LHCN-M2 (cell line): ENCODE measurements at regions not wholly inside any gene's neighbourhood (a gene's known extent, or its start where the extent isn't known, plus 50 kb on each side); places are given as distances from the start of the nearest gene placed in this dataset.
A peak's percentile ranks its signal among the peaks of the same experiment; 100 is the strongest.
"Not testable (repeated sequence)": the region's sequence is repeated elsewhere in the genome, so short reads cannot be mapped to it uniquely, and the experiment has no call there.

Experiments used
- DNase-seq: peaks from one replicate; pipeline ENCODE4 v3.0.0-alpha.2; 2012; ENCODE audit warnings: low read depth

DNA sequence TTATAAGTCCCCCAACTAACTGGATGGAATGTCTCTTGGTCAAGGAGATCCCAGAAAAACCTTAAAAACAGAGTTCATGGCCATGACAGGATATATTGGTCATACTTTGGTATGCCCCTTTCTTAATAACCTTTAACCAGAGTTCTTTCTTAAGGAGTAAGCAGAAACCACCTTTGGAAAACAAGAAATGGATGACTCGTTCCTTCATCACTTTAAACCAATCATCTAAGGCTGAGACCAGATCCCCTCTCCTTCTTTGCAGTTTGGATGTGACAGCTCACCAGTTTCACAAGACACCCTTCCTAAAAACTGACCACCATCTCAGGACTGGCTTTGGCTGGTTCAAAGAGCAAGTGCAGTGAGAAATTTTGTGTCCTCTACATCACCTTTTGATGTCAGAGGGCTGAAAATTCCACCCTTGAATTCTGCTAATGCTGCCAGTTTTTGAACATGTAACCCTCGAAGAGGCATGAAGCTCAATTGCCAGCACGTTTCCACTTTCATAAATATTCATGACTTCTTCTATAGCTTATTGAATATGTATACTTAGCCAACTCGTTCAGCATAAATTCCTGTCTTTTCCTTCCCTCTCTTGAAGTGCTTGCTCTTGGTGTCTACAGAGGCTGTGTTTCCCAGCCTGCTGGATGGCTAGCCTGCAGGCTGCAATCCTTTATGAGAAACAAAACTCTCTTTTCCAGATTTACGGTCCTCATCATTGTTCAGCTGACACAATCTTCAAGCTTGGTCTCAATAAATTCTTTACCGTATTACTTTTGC, 1323.5 kb upstream of the TMEFF2 start:
- peak; percentile 86 for DNase-seq

DNA sequence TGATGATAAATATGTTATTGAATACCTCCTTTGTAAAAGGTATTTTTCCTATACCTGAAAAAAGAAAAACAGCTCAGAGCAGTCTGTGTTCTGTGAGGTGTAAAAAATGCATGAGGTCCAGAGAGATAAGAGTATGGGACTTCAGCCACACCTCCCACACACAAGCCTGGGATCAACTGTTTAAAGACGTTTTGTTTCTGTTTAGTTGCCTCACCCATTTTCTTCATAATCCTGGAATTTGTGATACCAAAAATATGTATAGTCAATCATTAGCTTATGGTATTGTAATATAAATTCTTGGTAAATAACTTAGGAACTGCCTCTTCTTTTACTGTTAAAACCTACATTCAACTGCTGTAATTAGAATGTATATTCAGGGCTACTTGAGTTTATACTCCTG, 1322.9 kb upstream of the TMEFF2 start:
- peak; percentile 34 for DNase-seq

DNA sequence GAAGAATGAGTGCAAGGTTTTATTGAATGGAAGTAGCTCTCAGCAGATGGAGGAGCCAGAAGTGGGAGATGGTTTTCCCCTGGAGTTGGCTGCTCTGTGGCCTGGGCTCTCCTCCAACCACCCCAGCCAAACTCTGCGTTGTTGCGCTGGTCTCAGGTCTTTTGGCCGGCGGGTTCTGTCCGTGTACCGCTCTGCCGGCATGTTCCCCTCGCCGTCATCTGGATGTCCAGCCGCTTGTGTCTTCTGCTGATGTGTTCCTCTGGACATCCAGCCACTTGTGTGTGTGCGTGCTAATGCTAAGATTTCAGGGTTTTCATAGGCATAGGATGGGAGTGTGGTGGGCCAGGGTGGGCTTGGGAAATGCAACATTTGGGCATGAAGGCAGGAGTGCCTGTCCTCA, 1311.3 kb upstream of the TMEFF2 start:
- DNase-seq: no peak

DNA sequence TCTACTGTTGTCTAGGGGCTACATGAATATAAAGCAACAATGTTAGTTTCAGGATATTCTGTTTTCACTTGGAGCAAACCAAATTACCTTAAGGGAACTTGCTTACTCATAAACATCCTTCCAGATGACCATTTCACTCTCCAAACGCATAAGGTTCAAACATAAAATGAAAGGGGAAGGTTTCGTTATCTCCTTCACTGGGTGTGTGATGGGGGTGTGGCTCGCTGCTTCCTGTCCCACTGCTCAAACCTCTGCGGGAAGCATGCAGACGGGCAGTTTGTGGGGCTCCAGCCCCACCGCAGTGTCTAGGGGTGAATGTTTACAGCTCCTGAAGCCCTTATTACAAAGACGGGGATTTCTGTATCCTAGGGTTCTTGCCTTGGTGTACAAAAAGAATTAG, 1310.9 kb upstream of the TMEFF2 start:
- no peak for DNase-seq

DNA sequence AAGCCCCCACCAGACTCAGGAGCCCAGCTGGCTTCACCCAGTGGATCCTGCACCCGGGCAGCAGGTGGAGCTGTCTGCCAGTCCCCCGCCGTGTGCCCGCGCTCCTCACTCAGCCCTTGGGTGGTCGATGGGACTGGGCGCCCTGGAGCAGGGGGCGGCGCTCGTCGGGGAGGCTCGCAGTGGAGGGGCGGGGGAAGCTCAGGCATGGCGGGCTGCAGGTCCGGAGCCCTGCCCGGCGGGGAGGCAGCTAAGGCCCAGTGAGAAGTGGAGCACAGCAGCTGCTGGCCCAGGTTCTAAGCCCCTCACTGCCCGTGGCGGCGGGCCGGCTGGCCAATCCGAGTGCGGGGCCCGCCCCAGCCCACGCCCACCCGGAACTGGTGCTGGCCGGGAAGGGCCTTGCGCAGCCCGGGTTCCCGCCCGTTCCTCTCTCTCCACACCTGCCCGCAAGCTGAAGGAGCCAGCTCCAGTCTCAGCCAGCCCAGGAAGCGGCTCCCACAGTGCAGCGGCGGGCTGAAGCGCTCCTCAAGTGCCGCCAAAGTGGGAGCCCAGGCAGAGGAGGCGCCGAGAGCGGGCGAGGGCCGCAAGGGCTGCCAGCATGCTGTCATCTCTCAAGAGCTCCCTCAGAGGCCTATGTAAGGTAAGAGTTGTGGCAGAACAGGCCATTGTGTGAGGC, 1307.8 kb upstream of the TMEFF2 start:
- DNase-seq: no peak

DNA sequence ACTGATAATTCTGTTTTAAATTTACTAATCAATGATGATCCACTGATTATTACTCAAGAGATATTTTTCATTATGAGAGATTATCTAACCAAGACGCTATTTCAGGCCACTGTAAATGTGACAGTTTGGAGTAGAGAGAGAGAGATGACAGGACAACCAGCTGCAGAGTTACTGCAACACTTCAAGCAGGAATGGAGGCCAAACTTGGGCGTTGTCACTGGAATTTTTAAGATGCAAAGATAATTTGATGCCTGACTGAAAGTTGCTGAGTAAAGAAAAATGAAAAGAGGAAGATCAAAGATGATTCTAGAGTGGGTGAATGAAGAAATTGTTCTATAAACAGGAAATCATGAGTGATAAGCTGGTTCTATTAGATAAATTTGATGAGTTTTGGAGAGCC, 1302.1 kb upstream of the TMEFF2 start:
- no peak for DNase-seq

DNA sequence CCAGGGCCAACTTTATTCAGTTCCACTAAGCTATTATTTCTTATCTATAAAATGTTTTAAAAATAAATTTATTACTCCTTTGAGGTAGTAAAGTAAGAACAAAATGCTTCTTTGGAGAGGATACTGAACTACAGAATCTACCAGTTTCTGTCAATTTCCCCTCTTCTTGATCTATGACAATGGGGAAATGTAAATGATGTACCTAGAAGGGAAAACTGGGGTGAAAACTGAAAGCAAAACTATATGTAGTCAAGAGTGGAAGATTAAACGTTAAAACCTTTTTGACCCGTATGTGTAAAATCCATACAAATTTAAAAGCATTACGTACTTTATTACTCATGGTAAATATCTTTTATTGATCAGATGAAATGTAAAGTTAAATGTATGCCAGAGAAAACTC, 1287.8 kb upstream of the TMEFF2 start:
- no peak for DNase-seq

DNA sequence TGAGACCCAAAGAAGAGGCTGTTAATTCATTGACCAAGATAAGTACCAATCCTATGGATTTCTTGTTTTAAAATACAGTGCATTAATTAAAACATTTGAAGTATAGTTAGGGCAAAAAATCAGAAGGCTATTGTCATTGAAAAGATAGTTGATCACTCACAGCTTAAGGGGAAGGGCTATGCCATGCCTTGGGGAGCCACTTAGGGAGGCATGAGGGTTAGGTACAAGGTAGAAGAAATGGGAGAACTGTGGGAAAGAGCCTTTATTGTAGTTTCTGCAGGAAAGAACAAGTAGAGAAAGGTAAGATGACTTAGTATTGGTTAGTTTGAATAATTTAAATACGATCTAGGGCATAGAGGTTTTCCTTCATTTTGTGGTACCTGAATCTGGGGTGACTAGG, 1285.5 kb upstream of the TMEFF2 start:
- DNase-seq: no peak

DNA sequence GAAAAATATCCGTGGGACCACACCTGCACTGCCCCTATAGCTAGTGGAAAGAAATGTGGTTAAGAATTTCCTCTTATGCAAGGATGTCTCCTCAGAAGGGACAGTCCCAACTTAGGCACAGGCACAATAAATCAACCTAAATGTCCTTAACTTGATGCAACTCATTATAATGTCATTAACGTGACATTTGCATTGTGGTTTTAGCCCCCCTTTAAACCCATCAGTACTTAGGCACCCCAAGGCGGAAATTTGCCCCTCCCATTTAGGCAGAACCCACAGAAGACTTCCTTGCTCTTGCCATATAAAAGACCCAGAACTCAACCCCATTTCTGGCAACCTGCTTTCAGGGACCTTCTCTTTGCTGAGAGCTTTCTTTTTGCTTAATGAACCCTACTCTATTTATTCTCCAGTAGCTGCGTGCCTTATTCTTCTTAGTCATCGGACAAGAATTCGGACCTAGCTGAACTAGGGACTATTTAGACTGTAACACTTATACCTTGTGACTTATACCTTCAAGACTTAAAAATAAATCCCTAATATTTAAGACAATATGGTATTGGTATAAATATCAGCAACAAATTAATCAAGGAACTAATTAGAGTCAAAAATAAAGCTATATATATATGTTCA, 1281.6 kb upstream of the TMEFF2 start:
- DNase-seq: no peak

DNA sequence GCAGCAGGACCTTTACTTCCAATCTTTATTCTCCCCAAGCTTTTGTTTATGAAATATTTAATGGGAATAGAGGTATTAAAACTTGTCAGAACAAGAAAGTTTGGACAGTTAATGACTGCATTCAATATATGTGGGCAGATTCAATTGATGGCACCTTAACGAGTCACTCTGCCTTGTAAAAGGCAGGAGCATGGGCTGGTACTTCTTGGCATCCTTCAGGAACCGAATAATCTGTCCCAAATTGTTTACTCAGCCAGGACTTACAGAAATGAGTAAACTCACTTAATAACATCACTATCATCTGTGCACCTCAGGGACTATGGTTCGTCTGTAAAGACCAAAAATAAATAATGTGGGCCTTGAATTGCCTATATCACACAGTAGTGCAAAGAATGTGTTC, 1280.3 kb upstream of the TMEFF2 start:
- DNase-seq: no peak

DNA sequence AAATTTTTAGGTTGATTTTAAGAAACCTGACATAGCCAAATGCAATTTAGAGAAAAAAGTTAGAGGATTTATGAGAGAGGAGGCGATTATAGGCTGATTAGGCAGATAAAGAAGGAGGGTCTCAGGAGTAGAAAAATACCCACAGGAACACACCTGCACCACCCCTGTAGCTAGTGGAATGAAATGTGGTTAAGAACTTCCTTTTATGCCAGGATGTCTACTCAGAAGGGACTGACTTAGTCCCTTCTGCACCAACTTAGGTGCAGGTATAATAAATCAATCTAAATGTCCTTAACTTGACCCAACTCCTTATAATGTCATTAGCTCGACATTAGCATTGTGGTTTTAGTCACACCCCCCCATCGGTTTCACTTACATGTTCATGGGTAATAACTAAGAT, 1274.5 kb upstream of the TMEFF2 start:
- no peak for DNase-seq

DNA sequence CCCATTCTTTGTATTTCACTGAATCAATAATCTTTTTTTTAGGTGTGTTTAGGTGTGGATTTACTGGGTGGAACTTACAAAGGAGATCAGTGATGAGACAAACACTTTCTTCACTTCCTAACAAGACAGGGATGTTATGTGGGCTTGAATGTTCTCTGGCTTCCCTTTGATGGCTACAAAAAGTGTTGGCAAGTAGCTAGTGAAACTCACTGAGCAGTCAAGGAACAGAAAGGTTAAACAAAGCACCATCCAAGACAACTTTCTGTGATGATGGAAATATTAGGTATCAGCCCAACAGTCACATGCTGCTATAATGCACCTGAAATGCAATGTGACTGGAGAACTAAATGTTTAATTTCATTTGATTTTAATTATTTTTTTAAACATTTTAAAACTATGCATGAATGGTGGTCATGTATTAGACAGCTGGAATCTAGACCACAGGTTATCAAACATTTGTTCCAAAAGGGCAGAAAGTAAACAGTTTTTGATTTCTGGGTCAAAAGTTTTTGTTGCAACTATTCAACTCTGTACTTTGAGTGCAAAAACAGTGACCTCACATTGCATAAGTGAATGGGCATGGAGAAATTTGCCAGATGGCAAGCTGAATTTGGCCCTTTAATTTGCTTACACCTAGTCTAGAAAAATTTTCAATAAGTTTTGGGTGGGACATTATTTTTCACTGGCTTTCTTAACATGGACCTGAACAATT, 1272.7 kb upstream of the TMEFF2 start:
- peak; percentile 5 for DNase-seq

DNA sequence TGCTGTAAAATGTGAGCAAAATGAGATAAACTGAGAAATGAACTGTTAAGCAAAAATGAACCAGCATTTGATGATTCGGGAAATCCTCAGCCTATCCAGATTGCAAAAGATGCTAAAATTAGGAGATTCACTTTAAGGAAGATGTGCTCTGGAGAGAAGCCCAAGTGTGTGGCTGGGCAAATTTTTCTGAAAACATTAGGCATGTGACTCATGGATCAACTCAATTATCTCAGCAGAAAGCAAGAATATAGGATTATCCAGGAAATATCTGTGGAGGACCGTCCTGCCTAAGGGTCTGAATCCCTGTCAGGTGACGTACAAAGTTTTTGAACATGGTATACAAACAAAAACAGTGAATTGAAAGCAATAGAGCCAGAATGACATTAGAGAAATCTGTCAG, 1268.3 kb upstream of the TMEFF2 start:
- DNase-seq: peak; percentile 12

DNA sequence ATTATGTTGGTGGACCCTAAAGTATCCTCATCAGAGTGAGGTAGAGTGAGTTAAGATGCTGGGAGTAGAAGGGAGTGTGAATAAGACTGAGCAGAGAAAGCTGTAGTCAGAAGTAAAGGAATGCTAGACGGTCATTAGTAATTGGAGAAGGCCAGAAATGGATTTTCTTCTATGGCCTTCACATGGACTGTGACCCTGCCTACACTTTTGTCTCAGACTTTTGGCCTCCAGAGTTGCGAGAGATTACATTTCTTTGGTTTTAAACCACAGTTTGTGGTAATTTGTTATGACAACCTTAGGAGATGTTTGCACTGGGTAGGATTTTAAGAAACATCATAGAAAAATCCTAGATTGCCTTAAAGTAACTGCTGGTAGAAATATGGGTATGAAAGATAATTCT, 1267.7 kb upstream of the TMEFF2 start:
- DNase-seq: peak; percentile 50

DNA sequence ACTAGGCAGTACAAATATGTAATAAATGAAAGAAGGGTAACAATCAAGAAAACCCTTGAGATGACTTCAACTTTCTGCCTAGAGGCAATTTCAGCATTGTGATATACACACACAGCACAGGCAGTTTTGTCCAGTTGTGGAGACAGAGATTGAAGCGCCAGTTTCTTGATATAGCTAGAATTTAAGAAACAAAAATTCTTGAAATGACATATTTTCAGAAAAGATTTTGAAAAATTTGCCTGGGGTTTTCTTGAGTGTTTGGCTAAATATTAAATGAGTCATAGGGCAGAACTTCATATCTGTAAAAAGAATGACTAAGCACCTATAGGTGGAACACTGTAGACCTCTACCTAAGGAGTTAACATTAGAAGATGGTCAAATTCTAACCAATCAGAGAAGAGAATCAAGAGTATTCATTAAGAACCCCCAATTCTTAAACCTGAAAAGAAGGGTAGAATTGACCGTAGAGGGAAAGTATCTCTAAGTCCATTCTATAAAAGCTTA, 1266.8 kb upstream of the TMEFF2 start:
- no peak for DNase-seq

DNA sequence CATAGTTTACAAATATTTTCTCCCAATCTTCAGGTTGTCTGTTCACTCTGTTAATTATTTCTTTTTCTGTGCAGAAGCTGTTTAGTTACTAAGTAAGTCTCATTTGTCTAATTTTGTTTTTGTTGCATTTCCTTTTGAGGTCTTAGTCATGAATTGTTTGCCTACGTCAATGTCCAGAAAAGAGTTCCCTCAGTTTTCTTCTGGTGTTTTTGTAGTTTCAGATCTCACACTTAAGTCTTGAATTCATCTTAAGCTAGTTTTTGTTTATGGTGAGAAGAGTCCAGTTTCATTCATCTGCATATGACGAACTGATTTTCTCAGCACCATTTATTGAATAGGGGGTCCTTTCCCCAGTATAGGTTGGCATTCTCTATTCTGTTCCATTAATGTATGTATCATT, 1252.2 kb upstream of the TMEFF2 start:
- no peak for DNase-seq

DNA sequence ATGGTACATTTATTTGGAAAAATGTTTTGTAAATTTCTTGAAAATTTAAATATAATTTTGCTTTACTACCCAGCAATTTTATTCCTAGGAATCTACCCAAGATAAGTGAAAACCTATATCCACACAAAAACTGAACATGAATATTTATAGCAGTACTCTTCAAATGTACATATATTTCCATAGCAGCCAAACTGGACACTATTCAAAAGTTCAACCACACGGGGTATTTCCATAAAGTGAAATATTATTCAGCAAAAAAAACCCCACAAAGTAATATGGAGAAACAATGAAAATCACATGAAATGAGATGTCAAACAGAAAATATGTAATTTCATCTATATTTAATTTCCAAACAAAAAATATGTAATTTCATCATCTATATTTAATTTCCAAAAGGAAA, 1247.6 kb upstream of the TMEFF2 start:
- DNase-seq: no peak

DNA sequence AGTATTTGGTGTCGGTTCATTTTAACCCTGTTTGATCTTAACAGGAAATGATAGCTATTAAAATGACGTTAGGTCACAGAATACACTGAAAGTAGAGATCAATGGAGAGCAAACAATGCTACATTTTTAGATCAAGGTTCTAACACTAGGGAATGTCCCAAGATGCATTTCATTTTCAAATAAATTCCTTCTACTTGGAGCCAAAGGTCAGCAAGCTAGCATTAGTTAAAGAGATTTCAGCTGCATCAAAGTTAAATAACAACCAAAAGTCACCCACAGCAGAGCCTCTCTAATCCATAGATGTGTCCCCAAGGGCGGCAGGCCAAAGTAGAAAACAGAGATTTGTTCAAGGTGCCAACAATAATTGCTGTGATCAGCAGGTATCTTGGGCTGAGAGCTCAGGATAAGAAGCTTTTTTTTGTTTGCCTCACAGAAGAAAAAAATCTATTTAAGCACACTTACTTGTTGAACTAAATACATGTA, 1233.6 kb upstream of the TMEFF2 start:
- no peak for DNase-seq

DNA sequence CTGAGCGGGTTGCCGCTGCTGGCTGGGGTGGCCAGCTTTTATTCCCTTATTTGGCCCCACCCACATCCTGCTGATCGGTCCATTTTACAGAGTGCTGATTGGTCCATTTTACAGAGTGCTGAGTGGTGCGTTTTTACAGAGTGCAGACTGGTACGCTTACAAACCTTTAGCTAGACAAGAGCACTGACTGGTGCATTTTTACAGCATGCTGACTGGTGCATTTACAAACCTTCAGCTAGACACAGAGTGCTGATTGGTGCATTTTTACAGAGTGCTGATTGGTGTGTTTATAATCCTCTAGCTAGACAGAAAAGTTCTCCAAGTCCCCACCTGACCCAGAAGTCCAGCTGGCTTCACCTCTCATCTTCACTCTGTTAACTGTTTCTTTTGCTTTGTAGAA, 1217.6 kb upstream of the TMEFF2 start:
- not testable (repeated sequence) for DNase-seq

DNA sequence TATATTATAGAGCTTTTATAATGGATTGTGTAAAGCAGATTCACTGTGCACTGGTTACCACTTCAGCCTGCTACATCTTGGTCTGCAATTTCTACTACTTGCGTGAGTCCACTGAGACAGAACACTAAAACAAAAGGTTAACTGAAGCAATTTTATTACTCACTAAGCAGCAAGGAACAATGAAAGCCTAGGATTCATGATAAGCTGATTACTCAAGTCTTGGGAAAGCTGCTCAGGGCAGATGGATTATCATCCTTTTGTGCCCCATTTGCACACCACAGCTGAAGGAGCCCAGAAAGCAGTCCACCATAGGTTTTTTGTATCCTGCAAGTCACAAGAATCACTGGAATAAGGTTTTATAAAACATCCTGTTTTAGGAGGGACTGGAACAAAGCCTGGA, 1215.2 kb upstream of the TMEFF2 start:
- DNase-seq: no peak

DNA sequence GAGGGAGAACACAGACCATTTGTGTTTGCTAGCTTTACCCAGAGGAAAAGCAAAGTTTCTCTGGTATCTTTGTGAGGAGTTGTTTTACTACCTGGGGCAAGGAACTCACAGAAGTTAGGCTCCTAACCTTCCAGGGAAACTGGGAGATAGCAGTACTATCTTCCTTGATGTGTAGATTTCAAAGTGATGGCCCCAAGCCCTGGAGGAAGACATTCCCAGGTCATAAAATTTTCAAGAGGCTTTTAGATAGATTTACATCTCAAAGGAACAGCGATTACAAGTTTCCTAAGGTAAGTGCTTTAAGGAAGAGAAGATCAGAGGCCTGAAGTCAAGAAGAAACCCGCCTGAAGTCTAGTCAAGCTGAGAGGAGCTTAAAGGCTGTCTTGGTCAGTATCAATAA, 1187.8 kb upstream of the TMEFF2 start:
- no peak for DNase-seq

DNA sequence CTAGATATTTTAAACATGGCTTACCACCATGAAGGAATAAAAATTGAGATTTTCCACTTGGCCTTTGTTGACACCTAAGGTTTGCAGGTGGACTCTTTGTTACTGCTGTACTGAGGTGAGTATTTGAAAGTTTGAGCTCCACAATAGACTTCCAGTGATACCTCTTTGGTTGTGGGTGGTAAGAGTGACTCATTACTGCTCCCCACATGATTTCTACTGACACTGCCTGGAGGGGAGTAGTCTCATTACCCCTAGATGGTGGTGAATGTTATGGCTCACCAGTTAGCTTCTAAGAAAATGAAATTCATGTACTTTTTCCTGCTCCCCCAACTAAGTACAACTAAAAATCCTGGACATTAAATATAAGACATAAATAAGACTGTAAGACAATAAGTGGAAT, 1183.1 kb upstream of the TMEFF2 start:
- no peak for DNase-seq
